Activated naive CD4-positive, alpha-beta T cell treated with anti-CD3 and anti-CD28 coated beads for 36 hours (primary cell): ENCODE measurements at regions not wholly inside any gene's neighbourhood (a gene's known extent, or its start where the extent isn't known, plus 50 kb on each side); places are given as distances from the start of the nearest gene placed in this dataset.

Experiments
- CTCF ChIA-PET: fragments of 350-600 bp; sonication (Branson Sonifier 250); formaldehyde crosslinking; loops from one replicate; lab custom pipeline; 2021; ENCODE audit warnings: antibody characterized with exemption; lab: Charles Lee
- DNase-seq: peaks from one replicate; pipeline ENCODE4 v3.0.0-alpha.2; 2020
- H3K27ac Mint-ChIP-seq: one replicate; pipeline ENCODE4 v1.8.0; 2021; ENCODE audit warnings: mild to moderate bottlenecking, mixed read lengths
- H3K27me3 Mint-ChIP-seq: one replicate; pipeline ENCODE4 v1.8.0; 2021; ENCODE audit warnings: low read depth, mixed read lengths
- H3K36me3 Mint-ChIP-seq: one replicate; pipeline ENCODE4 v1.8.0; 2021; ENCODE audit warnings: low read depth, mixed read lengths
- H3K4me1 Mint-ChIP-seq: one replicate; pipeline ENCODE4 v1.8.0; 2021; ENCODE audit warnings: low read depth, mixed read lengths
- H3K4me3 Mint-ChIP-seq: one replicate; pipeline ENCODE4 v1.8.0; 2021; ENCODE audit warnings: mild to moderate bottlenecking, moderate library complexity, mixed read lengths
- H3K9me3 Mint-ChIP-seq: one replicate; pipeline ENCODE4 v1.8.0; 2021; ENCODE audit warnings: mixed read lengths
- intact Hi-C: fragments of 100-400 bp; cut with micrococcal nuclease; formaldehyde crosslinking; loops from one replicate; pipeline ENCODE4 v1.15.1; 2023

GRCh38 chr18:24930478-24930877, 421.5 kb downstream of the ZNF521 start:
- H3K9me3 Mint-ChIP-seq: no peaks in the 10 kb centered on the region

GRCh38 chr18:24930971-24931370, 421.0 kb downstream of the ZNF521 start:
- intact Hi-C loops: no loop called here
- DNase-seq: no peak
- CTCF ChIA-PET: no interaction called here
- Mint-ChIP-seq H3K27me3 (no peaks in the 10 kb centered on the region), H3K4me1 (no peaks in the 10 kb centered on the region), H3K9me3 (no peaks in the 10 kb centered on the region), H3K36me3 (no peaks in the 10 kb centered on the region), H3K4me3 (no peak overlapping the region), H3K27ac (no peak overlapping the region)

More at GRCh38 chr18:24930478-24930877, 421.5 kb downstream of the ZNF521 start:
- Mint-ChIP-seq H3K27me3 (no peaks in the 10 kb centered on the region), H3K4me3 (no peak overlapping the region), H3K4me1 (no peaks in the 10 kb centered on the region), H3K36me3 (no peaks in the 10 kb centered on the region), H3K27ac (no peak overlapping the region)
- intact Hi-C loops: no loop called here
- no peak for DNase-seq
- CTCF ChIA-PET: no interaction called here

- no peaks in the 10 kb centered on the region for H3K9me3 Mint-ChIP-seq
- DNase-seq: no peak
- H3K27ac Mint-ChIP-seq: no peak overlapping the region
- no peaks in the 10 kb centered on the region for H3K27me3 Mint-ChIP-seq
- no peaks in the 10 kb centered on the region for H3K36me3 Mint-ChIP-seq
- CTCF ChIA-PET: no interaction called here
- H3K4me3 Mint-ChIP-seq: no peak overlapping the region
- intact Hi-C loops: no loop called here
- no peaks in the 10 kb centered on the region for H3K4me1 Mint-ChIP-seq
Measured at GRCh38 chr18:24933345-24933744, 418.6 kb downstream of the ZNF521 start.

- Mint-ChIP-seq H3K4me3 (no peak overlapping the region), H3K9me3 (no peaks in the 10 kb centered on the region), H3K36me3 (no peaks in the 10 kb centered on the region), H3K27me3 (no peaks in the 10 kb centered on the region), H3K27ac (no peak overlapping the region), H3K4me1 (no peaks in the 10 kb centered on the region)
- intact Hi-C loops: no loop called here
- CTCF ChIA-PET: no interaction called here
- no peak for DNase-seq
Measured at GRCh38 chr18:24934258-24934932, 417.6 kb downstream of the ZNF521 start.

- Mint-ChIP-seq H3K9me3 (no peaks in the 10 kb centered on the region), H3K36me3 (no peaks in the 10 kb centered on the region), H3K4me1 (no peaks in the 10 kb centered on the region), H3K4me3 (no peak overlapping the region), H3K27me3 (no peaks in the 10 kb centered on the region), H3K27ac (no peak overlapping the region)
- intact Hi-C loops: no loop called here
- DNase-seq: no peak
- CTCF ChIA-PET: no interaction called here
Measured at GRCh38 chr18:24935008-24935407, 417.0 kb downstream of the ZNF521 start.

GRCh38 chr18:24935896-24936295, 416.1 kb downstream of the ZNF521 start:
- intact Hi-C loops: no loop called here
- no peaks in the 10 kb centered on the region for H3K4me1 Mint-ChIP-seq

GRCh38 chr18:24936691-24937090, 415.3 kb downstream of the ZNF521 start:
- no peaks in the 10 kb centered on the region for H3K9me3 Mint-ChIP-seq
- CTCF ChIA-PET: no interaction called here
- no peak overlapping the region for H3K27ac Mint-ChIP-seq
- intact Hi-C loops: no loop called here
- H3K36me3 Mint-ChIP-seq: no peaks in the 10 kb centered on the region
- H3K4me3 Mint-ChIP-seq: no peak overlapping the region
- no peaks in the 10 kb centered on the region for H3K27me3 Mint-ChIP-seq
- DNase-seq: no peak
- H3K4me1 Mint-ChIP-seq: no peaks in the 10 kb centered on the region

More at GRCh38 chr18:24935896-24936295, 416.1 kb downstream of the ZNF521 start:
- no peaks in the 10 kb centered on the region for H3K9me3 Mint-ChIP-seq
- H3K27me3 Mint-ChIP-seq: no peaks in the 10 kb centered on the region
- no peaks in the 10 kb centered on the region for H3K36me3 Mint-ChIP-seq
- DNase-seq: no peak
- H3K4me3 Mint-ChIP-seq: no peak overlapping the region
- CTCF ChIA-PET: no interaction called here
- H3K27ac Mint-ChIP-seq: no peak overlapping the region

GRCh38 chr18:24937639-24938275, 414.2 kb downstream of the ZNF521 start:
- H3K4me3 Mint-ChIP-seq: no peak overlapping the region
- no peak for DNase-seq
- no peak overlapping the region for H3K27ac Mint-ChIP-seq
- no peaks in the 10 kb centered on the region for H3K9me3 Mint-ChIP-seq
- intact Hi-C loops: no loop called here
- CTCF ChIA-PET: no interaction called here
- H3K27me3 Mint-ChIP-seq: no peaks in the 10 kb centered on the region
- no peaks in the 10 kb centered on the region for H3K4me1 Mint-ChIP-seq
- no peaks in the 10 kb centered on the region for H3K36me3 Mint-ChIP-seq

GRCh38 chr18:24940416-24940815, 411.6 kb downstream of the ZNF521 start:
- no peak overlapping the region for H3K4me3 Mint-ChIP-seq
- intact Hi-C loops: no loop called here
- no peaks in the 10 kb centered on the region for H3K9me3 Mint-ChIP-seq
- no peaks in the 10 kb centered on the region for H3K4me1 Mint-ChIP-seq
- no peaks in the 10 kb centered on the region for H3K27me3 Mint-ChIP-seq
- no peak overlapping the region for H3K27ac Mint-ChIP-seq
- DNase-seq: no peak
- H3K36me3 Mint-ChIP-seq: no peaks in the 10 kb centered on the region
- CTCF ChIA-PET: no interaction called here

- Mint-ChIP-seq H3K4me3 (no peak overlapping the region), H3K9me3 (no peaks in the 10 kb centered on the region), H3K36me3 (no peaks in the 10 kb centered on the region), H3K27ac (no peak overlapping the region), H3K27me3 (no peaks in the 10 kb centered on the region), H3K4me1 (no peaks in the 10 kb centered on the region)
- CTCF ChIA-PET: no interaction called here
- intact Hi-C loops: no loop called here
- no peak for DNase-seq
Measured at GRCh38 chr18:24941174-24941951, 410.6 kb downstream of the ZNF521 start.

- DNase-seq: no peak
- Mint-ChIP-seq H3K4me1 (no peaks in the 10 kb centered on the region), H3K9me3 (no peaks in the 10 kb centered on the region), H3K27me3 (no peaks in the 10 kb centered on the region), H3K27ac (no peak overlapping the region), H3K4me3 (no peak overlapping the region), H3K36me3 (no peaks in the 10 kb centered on the region)
- CTCF ChIA-PET: no interaction called here
- intact Hi-C loops: no loop called here
Measured at GRCh38 chr18:24942144-24942543, 409.8 kb downstream of the ZNF521 start.

GRCh38 chr18:24947521-24948305, 404.3 kb downstream of the ZNF521 start:
- Mint-ChIP-seq H3K4me3 (no peak overlapping the region), H3K4me1 (no peaks in the 10 kb centered on the region), H3K27ac (no peak overlapping the region), H3K27me3 (no peaks in the 10 kb centered on the region), H3K9me3 (no peaks in the 10 kb centered on the region), H3K36me3 (no peaks in the 10 kb centered on the region)
- CTCF ChIA-PET: no interaction called here
- DNase-seq: no peak
- intact Hi-C loops: no loop called here
